Ishikawa (cell line): ENCODE measurements at regions not wholly inside any gene's neighbourhood (a gene's known extent, or its start where the extent isn't known, plus 50 kb on each side); places are given as distances from the start of the nearest gene placed in this dataset.

Source experiments
- CEBPB ChIP-seq: IDR thresholded peaks from 2 replicates; pipeline ENCODE4 v1.6.1; 2012
- CREB1 ChIP-seq: IDR thresholded peaks from 2 replicates; pipeline ENCODE4 v1.6.1; 2012; ENCODE audit warnings: low read depth
- EGR1 ChIP-seq: IDR thresholded peaks from 2 replicates; pipeline ENCODE4 v1.6.1; 2012
- EP300 ChIP-seq: IDR thresholded peaks from 2 replicates; pipeline ENCODE4 v1.6.1; 2012; ENCODE audit warnings: borderline replicate concordance
- FOXM1 ChIP-seq: IDR thresholded peaks from 2 replicates; pipeline ENCODE4 v1.6.1; 2012; ENCODE audit warnings: low read depth, borderline replicate concordance
- NFIC ChIP-seq: IDR thresholded peaks from 2 replicates; pipeline ENCODE4 v1.6.1; 2012
- RAD21 ChIP-seq: IDR thresholded peaks from 2 replicates; pipeline ENCODE4 v1.6.1; 2012; ENCODE audit warnings: low read depth
- TAF1 ChIP-seq: IDR thresholded peaks from 2 replicates; pipeline ENCODE4 v1.6.1; 2012; ENCODE audit warnings: low read depth, mild to moderate bottlenecking
- TCF12 ChIP-seq: IDR thresholded peaks from 2 replicates; pipeline ENCODE4 v1.6.1; 2012; ENCODE audit warnings: low read depth
- TEAD4 ChIP-seq: IDR thresholded peaks from 2 replicates; pipeline ENCODE4 v1.6.1; 2012
- USF1 ChIP-seq: IDR thresholded peaks from 2 replicates; pipeline ENCODE4 v1.6.1; 2012
- YY1 ChIP-seq: IDR thresholded peaks from 2 replicates; pipeline ENCODE4 v1.6.1; 2012; ENCODE audit warnings: low read depth
- ZBTB7A ChIP-seq: IDR thresholded peaks from 2 replicates; pipeline ENCODE4 v1.6.1; 2012; ENCODE audit warnings: low read depth
- TF ChIP-seq, protein P1 (sequence below): IDR thresholded peaks from 2 replicates; pipeline ENCODE4 v1.6.1; 2012; ENCODE audit warnings: low read depth, mild to moderate bottlenecking
- TF ChIP-seq, protein P2 (sequence below): IDR thresholded peaks from 2 replicates; pipeline ENCODE4 v1.6.1; 2012

DNA sequence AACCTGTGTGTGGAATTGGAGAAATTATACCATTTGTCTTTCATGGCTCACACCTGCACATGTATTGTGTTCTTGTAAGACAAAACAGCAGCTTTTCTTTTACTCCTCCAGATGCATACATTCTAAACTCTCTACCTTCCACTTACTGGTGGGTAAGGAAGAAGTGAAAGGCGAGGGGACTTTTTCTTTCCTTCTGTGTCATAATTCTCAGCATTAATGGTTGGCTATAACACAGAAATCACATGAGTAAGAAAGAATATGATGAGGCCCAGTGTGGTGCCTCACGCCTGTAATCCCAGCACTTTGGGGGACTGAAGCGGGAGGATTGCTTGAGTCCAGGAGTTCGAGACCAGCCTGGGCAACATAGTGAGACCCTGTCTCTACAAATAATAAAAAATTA is 57.8 kb upstream of the SHANK2 start:
- TF ChIP-seq CREB1 (no peak), EP300 (no peak), TCF12 (no peak), ZBTB7A (no peak), CEBPB (no peak), EGR1 (no peak), NFIC (no peak), TEAD4 (no peak), TAF1 (no peak), FOXM1 (no peak), YY1 (no peak), RAD21 (no peak), USF1 (no peak)
- TF ChIP-seq, protein P1, sequence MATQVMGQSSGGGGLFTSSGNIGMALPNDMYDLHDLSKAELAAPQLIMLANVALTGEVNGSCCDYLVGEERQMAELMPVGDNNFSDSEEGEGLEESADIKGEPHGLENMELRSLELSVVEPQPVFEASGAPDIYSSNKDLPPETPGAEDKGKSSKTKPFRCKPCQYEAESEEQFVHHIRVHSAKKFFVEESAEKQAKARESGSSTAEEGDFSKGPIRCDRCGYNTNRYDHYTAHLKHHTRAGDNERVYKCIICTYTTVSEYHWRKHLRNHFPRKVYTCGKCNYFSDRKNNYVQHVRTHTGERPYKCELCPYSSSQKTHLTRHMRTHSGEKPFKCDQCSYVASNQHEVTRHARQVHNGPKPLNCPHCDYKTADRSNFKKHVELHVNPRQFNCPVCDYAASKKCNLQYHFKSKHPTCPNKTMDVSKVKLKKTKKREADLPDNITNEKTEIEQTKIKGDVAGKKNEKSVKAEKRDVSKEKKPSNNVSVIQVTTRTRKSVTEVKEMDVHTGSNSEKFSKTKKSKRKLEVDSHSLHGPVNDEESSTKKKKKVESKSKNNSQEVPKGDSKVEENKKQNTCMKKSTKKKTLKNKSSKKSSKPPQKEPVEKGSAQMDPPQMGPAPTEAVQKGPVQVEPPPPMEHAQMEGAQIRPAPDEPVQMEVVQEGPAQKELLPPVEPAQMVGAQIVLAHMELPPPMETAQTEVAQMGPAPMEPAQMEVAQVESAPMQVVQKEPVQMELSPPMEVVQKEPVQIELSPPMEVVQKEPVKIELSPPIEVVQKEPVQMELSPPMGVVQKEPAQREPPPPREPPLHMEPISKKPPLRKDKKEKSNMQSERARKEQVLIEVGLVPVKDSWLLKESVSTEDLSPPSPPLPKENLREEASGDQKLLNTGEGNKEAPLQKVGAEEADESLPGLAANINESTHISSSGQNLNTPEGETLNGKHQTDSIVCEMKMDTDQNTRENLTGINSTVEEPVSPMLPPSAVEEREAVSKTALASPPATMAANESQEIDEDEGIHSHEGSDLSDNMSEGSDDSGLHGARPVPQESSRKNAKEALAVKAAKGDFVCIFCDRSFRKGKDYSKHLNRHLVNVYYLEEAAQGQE, result no peak
- TF ChIP-seq, protein P2, sequence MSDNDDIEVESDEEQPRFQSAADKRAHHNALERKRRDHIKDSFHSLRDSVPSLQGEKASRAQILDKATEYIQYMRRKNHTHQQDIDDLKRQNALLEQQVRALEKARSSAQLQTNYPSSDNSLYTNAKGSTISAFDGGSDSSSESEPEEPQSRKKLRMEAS, result no peak

DNA sequence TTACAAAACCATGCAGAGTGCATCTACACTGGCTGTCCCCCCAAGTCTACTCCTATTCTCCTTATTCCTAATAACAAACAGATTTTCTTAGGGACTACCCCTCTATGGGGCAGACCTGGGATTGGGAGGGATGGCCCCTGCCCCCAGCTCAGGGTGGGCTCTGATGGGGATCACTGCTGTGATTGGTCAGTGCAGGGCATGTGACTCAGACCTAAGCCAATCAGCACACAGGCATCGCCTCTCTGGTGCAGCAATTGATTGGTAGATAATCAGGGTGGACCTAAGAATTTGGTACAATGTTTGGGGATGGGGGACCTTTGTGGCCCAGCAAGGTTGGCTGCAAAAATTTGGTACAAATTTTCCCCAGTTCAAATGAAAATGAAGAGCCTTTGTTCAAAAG is 57.2 kb upstream of the SHANK2 start:
- TF ChIP-seq RAD21 (no peak), USF1 (peak; percentile 75), YY1 (no peak)

GRCh38 chr11:71309181-71309580 is 56.8 kb upstream of the SHANK2 start:
- TF ChIP-seq TAF1, result no peak

DNA sequence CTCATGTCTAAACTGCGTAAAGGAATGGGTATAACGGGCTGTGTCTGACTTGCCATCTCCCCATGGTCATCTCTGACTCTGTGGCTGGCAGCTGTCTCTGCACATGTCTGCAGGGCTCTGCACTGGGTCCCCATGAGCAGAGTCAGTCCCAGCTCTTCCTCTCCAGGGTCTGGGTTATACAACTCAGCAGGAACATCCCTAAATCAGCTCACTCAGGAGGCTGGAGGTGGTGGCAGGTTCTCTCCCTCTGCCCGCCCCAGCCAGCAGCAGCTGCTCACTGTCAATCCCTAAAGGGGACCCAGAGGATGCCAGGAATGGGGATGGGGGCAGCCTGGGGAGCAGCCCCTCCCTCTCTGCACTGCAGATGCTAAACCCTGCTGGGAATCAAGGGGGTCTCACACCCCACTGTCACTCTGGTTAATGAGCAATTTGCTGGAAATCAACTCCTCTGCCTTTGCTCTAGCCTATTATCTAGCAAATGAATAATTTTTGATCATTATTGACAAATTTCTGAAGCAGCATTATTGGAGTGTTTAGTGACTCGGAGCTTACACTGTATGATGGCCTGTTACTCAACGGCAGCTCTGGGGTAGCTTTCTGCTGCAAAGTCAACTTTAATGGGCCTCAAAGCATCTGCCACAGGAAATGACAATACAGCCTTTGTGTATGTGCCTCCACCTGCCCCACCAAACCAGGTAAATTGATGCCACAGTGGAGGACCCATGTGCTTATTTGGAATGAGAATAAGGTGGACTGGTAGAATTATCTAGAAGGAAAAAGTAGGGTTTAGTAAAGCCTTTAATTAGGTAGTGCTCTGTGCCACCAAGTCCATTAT is 55.7 kb upstream of the SHANK2 start:
- TF ChIP-seq, protein P1, result no peak
- TF ChIP-seq CREB1 (no peak), CEBPB (no peak), TCF12 (no peak)

DNA sequence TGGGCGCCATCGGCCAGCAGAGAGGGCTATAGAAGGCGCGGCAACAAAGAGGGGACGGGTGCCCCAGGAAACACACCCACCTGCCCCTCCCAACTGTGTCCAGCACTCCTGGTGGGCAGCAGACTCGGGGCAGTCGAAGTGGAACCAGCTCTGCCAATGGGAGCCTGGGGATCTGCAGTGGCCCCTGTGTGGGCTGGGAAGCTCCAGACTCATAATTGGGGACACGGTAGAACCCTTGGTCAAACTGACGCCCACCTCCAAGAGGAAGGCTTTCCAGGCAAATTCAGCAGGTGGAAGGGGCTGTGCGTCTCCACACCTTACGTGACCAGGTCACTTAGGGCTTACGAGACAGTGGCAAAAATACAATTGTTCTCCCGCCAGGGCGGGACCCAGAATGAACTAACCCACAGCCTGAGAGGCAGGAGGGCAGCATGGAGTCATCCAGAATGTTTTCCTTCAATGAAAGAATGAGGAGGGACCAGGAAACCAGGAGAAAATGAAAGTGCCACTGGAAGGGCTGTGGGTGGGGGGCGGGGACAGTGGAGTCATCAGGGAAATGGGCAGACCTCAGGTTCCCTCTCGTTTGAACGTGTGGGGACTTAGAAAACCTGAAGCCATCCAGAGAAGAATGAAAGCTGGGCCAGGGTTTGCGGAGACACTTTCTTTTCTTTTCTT is 53.2 kb upstream of the SHANK2 start:
- TF ChIP-seq FOXM1 (no peak), EGR1 (no peak), NFIC (no peak), TCF12 (no peak), RAD21 (no peak), TAF1 (no peak), ZBTB7A (no peak), CREB1 (no peak), YY1 (no peak), CEBPB (no peak), USF1 (no peak), TEAD4 (no peak), EP300 (no peak)
- TF ChIP-seq, protein P2, result no peak
- TF ChIP-seq, protein P1, result no peak
